ENCODE measurements at regions not wholly inside any gene's neighbourhood (a gene's known extent, or its start where the extent isn't known, plus 50 kb on each side); places are given as distances from the start of the nearest gene placed in this dataset.
"Not testable (repeated sequence)": the region's sequence is repeated elsewhere in the genome, so short reads cannot be mapped to it uniquely, and the experiment has no call there.

GRCh38 chr5:174792265-174792664 lies 67.9 kb downstream of the MSX2 start:
- not testable (repeated sequence) for DNase-seq (ENCODE audit: low read depth)

GRCh38 chr5:174790906-174791305 lies 66.5 kb downstream of the MSX2 start:
- no peak for DNase-seq (ENCODE audit: low read depth)

GRCh38 chr5:174789596-174789995 lies 65.2 kb downstream of the MSX2 start:
- DNase-seq (ENCODE audit: low read depth) = no peak

- DNase-seq (ENCODE audit: low read depth) = no peak
Observed at GRCh38 chr5:174785120-174785680, 60.8 kb downstream of the MSX2 start.
